WTC11 (cell line): ENCODE measurements at regions not wholly inside any gene's neighbourhood (a gene's known extent, or its start where the extent isn't known, plus 50 kb on each side); places are given as distances from the start of the nearest gene placed in this dataset.

Experiments
- ATAC-seq: fragments of 200-7000 bp; cut with Tn5 transposase; 2 replicates; pipeline ENCODE4 v1.10.0; 2021; ENCODE audit warnings: mild to moderate bottlenecking, moderate library complexity
- CTCF ChIA-PET: fragments of 300-600 bp; sonication (Branson Sonifier 250); formaldehyde crosslinking; loops from one replicate; lab custom pipeline; 2021; ENCODE audit warnings: antibody characterized with exemption; lab: Charles Lee
- POLR2A ChIA-PET: fragments of 350-600 bp; sonication (Branson Sonifier 250); formaldehyde crosslinking; loops from one replicate; lab custom pipeline; 2021; ENCODE audit warnings: antibody characterized with exemption; lab: Charles Lee
- DNase-seq: peaks from one replicate; pipeline ENCODE4 v3.0.0; 2021; ENCODE audit warnings: low spot score
- H3K27ac Mint-ChIP-seq: 2 replicates; pipeline ENCODE4 v1.8.0; 2021; ENCODE audit warnings: mixed read lengths
- H3K27me3 Mint-ChIP-seq: 2 replicates; pipeline ENCODE4 v1.8.0; 2021; ENCODE audit warnings: low read depth, mild to moderate bottlenecking, moderate library complexity, mixed read lengths
- H3K36me3 Mint-ChIP-seq: 2 replicates; pipeline ENCODE4 v1.8.0; 2021; ENCODE audit warnings: mixed read lengths
- H3K4me1 Mint-ChIP-seq: 2 replicates; pipeline ENCODE4 v1.8.0; 2022; ENCODE audit warnings: mixed read lengths
- H3K4me3 Mint-ChIP-seq: 2 replicates; pipeline ENCODE4 v1.8.0; 2021; ENCODE audit warnings: mild to moderate bottlenecking, moderate library complexity, mixed read lengths
- H3K9me3 Mint-ChIP-seq: 2 replicates; pipeline ENCODE4 v1.8.0; 2021; ENCODE audit warnings: mixed read lengths
- AR ChIP-seq: fragments of 250-450 bp; sonication (Bioruptor Pico); IDR thresholded peaks from 2 replicates; pipeline ENCODE4 v1.9.0; 2021; ENCODE audit warnings: mild to moderate bottlenecking
- ATF2 ChIP-seq: sonication (generic); formaldehyde crosslinking; IDR thresholded peaks from 2 replicates; pipeline ENCODE4 v1.8.1; 2022; ENCODE audit warnings: low read depth, missing genetic modification reagents, borderline replicate concordance
- ERG ChIP-seq: fragments of 250-450 bp; sonication (Bioruptor Pico); IDR thresholded peaks from 2 replicates; pipeline ENCODE4 v1.8.0; 2021; ENCODE audit warnings: mild to moderate bottlenecking
- GABPB1 ChIP-seq: sonication (generic); formaldehyde crosslinking; IDR thresholded peaks from 2 replicates; pipeline ENCODE4 v1.8.1; 2023; ENCODE audit warnings: mild to moderate bottlenecking, missing genetic modification reagents
- GTF2I ChIP-seq: fragments of 250-450 bp; sonication (Bioruptor Pico); conservative IDR thresholded peaks from 2 replicates; pipeline ENCODE4 v1.4.0; 2021; ENCODE audit warnings: mild to moderate bottlenecking
- HMGA2 ChIP-seq: fragments of 250-450 bp; sonication (Bioruptor Pico); IDR thresholded peaks from 2 replicates; pipeline ENCODE4 v1.4.0; 2021; ENCODE audit warnings: mild to moderate bottlenecking, moderate library complexity
- MYBL2 ChIP-seq: sonication (generic); formaldehyde crosslinking; IDR thresholded peaks from 2 replicates; pipeline ENCODE4 v1.8.1; 2023; ENCODE audit warnings: mild to moderate bottlenecking, moderate library complexity, missing genetic modification reagents
- NFATC4 ChIP-seq: fragments of 250-450 bp; sonication (Bioruptor Pico); IDR thresholded peaks from 2 replicates; pipeline ENCODE4 v1.9.0; 2021; ENCODE audit warnings: mild to moderate bottlenecking
- NR1H2 ChIP-seq: sonication (generic); formaldehyde crosslinking; IDR thresholded peaks from 2 replicates; pipeline ENCODE4 v1.9.0; 2021; ENCODE audit warnings: mild to moderate bottlenecking, moderate library complexity, missing genetic modification reagents
- RELA ChIP-seq: sonication (generic); formaldehyde crosslinking; IDR thresholded peaks from 2 replicates; pipeline ENCODE4 v1.8.1; 2022; ENCODE audit warnings: missing genetic modification reagents, mild to moderate bottlenecking, borderline replicate concordance
- TEAD4 ChIP-seq: sonication (generic); formaldehyde crosslinking; IDR thresholded peaks from 2 replicates; pipeline ENCODE4 v1.8.0; 2022; ENCODE audit warnings: mild to moderate bottlenecking, missing genetic modification reagents
- TP53 ChIP-seq: sonication (generic); formaldehyde crosslinking; IDR thresholded peaks from 2 replicates; pipeline ENCODE4 v1.8.1; 2023; ENCODE audit warnings: mild to moderate bottlenecking, missing genetic modification reagents
- ZBTB21 ChIP-seq: sonication (generic); formaldehyde crosslinking; IDR thresholded peaks from 2 replicates; pipeline ENCODE4 v1.8.1; 2023; ENCODE audit warnings: mild to moderate bottlenecking, missing genetic modification reagents, borderline replicate concordance
- ZNF138 ChIP-seq: sonication (generic); formaldehyde crosslinking; conservative IDR thresholded peaks from 2 replicates; pipeline ENCODE4 v1.8.1; 2022; ENCODE audit warnings: mild to moderate bottlenecking, moderate library complexity, missing genetic modification reagents
- ZNF423 ChIP-seq: fragments of 250-450 bp; sonication (Bioruptor Pico); IDR thresholded peaks from 2 replicates; pipeline ENCODE4 v2.1.2; 2022; ENCODE audit warnings: mild to moderate bottlenecking, moderate library complexity
- ZNF532 ChIP-seq: fragments of 250-450 bp; sonication (Bioruptor Pico); IDR thresholded peaks from 2 replicates; pipeline ENCODE4 v1.9.0; 2021; ENCODE audit warnings: mild to moderate bottlenecking, borderline replicate concordance
- TF ChIP-seq, protein P1 (sequence below): sonication (generic); formaldehyde crosslinking; IDR thresholded peaks from 2 replicates; pipeline ENCODE4 v1.8.0; 2023; ENCODE audit warnings: mild to moderate bottlenecking, missing genetic modification reagents
- TF ChIP-seq, protein P2 (sequence below): sonication (generic); formaldehyde crosslinking; IDR thresholded peaks from 2 replicates; pipeline ENCODE4 v1.8.1; 2022; ENCODE audit warnings: mild to moderate bottlenecking, missing genetic modification reagents, moderate library complexity, borderline replicate concordance
- TF ChIP-seq, protein P3 (sequence below): sonication (generic); formaldehyde crosslinking; IDR thresholded peaks from 2 replicates; pipeline ENCODE4 v1.8.1; 2023; ENCODE audit warnings: mild to moderate bottlenecking, missing genetic modification reagents
- TF ChIP-seq, protein P4 (sequence below): sonication (generic); formaldehyde crosslinking; IDR thresholded peaks from 2 replicates; pipeline ENCODE4 v1.8.0; 2023; ENCODE audit warnings: missing genetic modification reagents

GRCh38 chr16:22635801-22636200, 125.1 kb downstream of the NPIPB5 start (continued):
- TF ChIP-seq AR: no peak
- TF ChIP-seq GABPB1 (CRISPR knock-in tag): no peak
- TF ChIP-seq ATF2 (CRISPR knock-in tag): no peak
- TF ChIP-seq, protein P1, sequence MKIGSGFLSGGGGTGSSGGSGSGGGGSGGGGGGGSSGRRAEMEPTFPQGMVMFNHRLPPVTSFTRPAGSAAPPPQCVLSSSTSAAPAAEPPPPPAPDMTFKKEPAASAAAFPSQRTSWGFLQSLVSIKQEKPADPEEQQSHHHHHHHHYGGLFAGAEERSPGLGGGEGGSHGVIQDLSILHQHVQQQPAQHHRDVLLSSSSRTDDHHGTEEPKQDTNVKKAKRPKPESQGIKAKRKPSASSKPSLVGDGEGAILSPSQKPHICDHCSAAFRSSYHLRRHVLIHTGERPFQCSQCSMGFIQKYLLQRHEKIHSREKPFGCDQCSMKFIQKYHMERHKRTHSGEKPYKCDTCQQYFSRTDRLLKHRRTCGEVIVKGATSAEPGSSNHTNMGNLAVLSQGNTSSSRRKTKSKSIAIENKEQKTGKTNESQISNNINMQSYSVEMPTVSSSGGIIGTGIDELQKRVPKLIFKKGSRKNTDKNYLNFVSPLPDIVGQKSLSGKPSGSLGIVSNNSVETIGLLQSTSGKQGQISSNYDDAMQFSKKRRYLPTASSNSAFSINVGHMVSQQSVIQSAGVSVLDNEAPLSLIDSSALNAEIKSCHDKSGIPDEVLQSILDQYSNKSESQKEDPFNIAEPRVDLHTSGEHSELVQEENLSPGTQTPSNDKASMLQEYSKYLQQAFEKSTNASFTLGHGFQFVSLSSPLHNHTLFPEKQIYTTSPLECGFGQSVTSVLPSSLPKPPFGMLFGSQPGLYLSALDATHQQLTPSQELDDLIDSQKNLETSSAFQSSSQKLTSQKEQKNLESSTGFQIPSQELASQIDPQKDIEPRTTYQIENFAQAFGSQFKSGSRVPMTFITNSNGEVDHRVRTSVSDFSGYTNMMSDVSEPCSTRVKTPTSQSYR (CRISPR knock-in tag): no peak
- TF ChIP-seq, protein P2, sequence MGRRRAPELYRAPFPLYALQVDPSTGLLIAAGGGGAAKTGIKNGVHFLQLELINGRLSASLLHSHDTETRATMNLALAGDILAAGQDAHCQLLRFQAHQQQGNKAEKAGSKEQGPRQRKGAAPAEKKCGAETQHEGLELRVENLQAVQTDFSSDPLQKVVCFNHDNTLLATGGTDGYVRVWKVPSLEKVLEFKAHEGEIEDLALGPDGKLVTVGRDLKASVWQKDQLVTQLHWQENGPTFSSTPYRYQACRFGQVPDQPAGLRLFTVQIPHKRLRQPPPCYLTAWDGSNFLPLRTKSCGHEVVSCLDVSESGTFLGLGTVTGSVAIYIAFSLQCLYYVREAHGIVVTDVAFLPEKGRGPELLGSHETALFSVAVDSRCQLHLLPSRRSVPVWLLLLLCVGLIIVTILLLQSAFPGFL (CRISPR knock-in tag): no peak
- no peak for TF ChIP-seq GTF2I (CRISPR knock-in tag)
- TF ChIP-seq NFATC4 (CRISPR knock-in tag): no peak
- TF ChIP-seq ZBTB21 (CRISPR knock-in tag): no peak
- TF ChIP-seq HMGA2 (CRISPR knock-in tag): no peak
- TF ChIP-seq TP53: no peak
- TF ChIP-seq TEAD4 (CRISPR knock-in tag): no peak

GRCh38 chr16:22638393-22639206, 127.9 kb downstream of the NPIPB5 start:
- Mint-ChIP-seq H3K4me1 (peaks cover 24% of the 10 kb centered on the region), H3K27me3 (no peaks in the 10 kb centered on the region), H3K4me3 (no peak overlapping the region), H3K27ac (no peak overlapping the region), H3K9me3 (no peaks in the 10 kb centered on the region), H3K36me3 (no peaks in the 10 kb centered on the region)
- ChIA-PET CTCF (interaction anchor here (0.7 kb wide), 1 partner anchor 761 kb away, joined by 3 read pairs; no protein-coding TSS in a partner anchor), POLR2A (no interaction called here)
- ATAC-seq (no peak), DNase-seq (no peak)
- TF ChIP-seq ZNF423 (CRISPR knock-in tag) (no peak), ZNF532 (no peak), NR1H2 (CRISPR knock-in tag) (no peak), MYBL2 (CRISPR knock-in tag) (no peak), RELA (CRISPR knock-in tag) (no peak), ERG (CRISPR knock-in tag) (no peak), ZNF138 (CRISPR knock-in tag) (no peak)
- TF ChIP-seq, protein P3, sequence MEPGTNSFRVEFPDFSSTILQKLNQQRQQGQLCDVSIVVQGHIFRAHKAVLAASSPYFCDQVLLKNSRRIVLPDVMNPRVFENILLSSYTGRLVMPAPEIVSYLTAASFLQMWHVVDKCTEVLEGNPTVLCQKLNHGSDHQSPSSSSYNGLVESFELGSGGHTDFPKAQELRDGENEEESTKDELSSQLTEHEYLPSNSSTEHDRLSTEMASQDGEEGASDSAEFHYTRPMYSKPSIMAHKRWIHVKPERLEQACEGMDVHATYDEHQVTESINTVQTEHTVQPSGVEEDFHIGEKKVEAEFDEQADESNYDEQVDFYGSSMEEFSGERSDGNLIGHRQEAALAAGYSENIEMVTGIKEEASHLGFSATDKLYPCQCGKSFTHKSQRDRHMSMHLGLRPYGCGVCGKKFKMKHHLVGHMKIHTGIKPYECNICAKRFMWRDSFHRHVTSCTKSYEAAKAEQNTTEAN (CRISPR knock-in tag): no peak
- TF ChIP-seq, protein P4, sequence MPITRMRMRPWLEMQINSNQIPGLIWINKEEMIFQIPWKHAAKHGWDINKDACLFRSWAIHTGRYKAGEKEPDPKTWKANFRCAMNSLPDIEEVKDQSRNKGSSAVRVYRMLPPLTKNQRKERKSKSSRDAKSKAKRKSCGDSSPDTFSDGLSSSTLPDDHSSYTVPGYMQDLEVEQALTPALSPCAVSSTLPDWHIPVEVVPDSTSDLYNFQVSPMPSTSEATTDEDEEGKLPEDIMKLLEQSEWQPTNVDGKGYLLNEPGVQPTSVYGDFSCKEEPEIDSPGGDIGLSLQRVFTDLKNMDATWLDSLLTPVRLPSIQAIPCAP (CRISPR knock-in tag): no peak
